GM21717 (cell line): ENCODE measurements at regions not wholly inside any gene's neighbourhood (a gene's known extent, or its start where the extent isn't known, plus 50 kb on each side); places are given as distances from the start of the nearest gene placed in this dataset.

ENCODE experiments used
- ATAC-seq: cut with Tn5 transposase; IDR thresholded peaks from one replicate; pipeline ENCODE4 v1.9.1; 2021; ENCODE audit warnings: mild to moderate bottlenecking, moderate library complexity; ENCODE audit not compliant: unreplicated experiment

DNA sequence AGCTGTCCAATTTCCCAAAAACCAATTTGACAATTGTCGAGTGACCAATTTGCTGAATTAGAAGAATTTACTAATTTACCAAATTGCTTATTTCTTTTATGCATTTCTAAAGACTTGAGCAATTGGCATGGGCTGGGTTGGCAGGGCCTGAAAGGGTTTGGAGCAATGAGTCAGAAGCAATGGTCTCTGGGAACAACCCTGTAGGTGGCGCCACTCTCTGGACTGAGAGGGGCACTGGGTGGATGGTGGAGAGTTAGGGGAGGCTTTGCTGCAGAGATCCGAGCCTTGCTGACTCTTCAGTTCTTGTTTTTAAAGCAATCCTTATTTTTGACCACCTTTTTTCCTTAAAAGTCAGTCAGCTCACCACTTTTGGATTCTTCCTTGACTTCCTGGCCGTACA lies 71.5 kb upstream of the RPS23 start:
- no peak for ATAC-seq

DNA sequence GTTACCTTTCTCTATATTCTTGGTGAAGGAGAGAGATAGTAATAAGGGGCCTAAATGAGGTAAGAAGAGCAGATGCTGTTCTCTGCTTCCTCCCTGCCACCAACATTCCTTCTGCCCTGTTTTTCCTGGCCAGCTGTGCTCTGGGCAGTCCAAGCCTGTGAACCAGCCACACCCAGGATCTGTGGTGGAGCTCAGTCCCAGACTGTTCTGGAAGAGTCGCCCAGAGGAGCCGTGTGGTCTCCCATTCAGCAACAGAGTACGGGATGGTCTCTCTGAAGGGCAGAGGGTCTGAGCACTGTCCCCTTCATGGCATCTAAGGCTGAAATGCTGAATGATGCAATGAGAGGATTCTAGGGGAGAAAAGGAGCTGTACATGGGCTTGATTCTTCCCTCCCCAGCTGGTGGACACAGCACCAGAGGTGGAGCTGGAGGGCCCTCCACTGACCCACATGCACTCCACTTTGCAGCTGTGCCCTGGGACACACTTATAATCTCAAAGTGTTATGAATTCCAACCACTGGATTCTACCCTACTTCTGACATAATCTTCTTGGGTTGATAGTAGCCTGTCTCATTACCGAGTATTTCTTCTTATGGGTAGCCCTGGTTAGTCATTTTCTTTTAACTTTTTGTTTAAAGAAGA lies 70.8 kb upstream of the RPS23 start:
- no peak for ATAC-seq

DNA sequence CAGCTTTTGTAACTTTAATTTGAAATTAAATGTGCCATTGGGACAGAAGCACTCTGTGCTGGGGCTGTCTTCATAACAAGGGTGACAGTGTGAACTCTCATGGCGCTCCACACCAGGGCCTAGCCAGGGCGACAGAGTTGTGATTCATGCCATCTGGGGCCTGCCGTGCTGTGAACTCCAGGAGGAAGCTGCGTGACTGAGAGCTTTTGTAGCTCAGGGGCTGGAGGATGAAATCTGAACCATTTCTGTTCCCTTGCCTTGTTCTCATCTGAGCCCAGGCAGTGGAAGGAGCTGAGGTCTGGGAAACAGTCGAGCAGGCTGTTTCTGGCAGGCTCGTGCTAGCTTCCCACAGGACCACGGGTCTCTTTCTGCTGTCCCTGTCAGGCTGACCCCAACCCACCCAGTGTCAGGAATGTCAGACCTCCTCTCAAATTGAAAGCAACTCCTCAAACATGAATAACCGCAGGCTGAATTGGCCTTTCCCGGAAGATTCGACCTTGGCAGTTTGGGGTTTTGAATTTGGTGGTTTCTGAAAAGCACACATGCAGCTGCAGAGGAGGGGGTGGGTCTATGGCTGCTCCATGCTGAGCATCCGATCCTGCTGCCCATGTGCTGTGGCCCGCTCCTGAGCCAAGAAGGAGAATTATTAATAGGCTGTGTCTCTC lies 69.2 kb upstream of the RPS23 start:
- ATAC-seq: no peak

DNA sequence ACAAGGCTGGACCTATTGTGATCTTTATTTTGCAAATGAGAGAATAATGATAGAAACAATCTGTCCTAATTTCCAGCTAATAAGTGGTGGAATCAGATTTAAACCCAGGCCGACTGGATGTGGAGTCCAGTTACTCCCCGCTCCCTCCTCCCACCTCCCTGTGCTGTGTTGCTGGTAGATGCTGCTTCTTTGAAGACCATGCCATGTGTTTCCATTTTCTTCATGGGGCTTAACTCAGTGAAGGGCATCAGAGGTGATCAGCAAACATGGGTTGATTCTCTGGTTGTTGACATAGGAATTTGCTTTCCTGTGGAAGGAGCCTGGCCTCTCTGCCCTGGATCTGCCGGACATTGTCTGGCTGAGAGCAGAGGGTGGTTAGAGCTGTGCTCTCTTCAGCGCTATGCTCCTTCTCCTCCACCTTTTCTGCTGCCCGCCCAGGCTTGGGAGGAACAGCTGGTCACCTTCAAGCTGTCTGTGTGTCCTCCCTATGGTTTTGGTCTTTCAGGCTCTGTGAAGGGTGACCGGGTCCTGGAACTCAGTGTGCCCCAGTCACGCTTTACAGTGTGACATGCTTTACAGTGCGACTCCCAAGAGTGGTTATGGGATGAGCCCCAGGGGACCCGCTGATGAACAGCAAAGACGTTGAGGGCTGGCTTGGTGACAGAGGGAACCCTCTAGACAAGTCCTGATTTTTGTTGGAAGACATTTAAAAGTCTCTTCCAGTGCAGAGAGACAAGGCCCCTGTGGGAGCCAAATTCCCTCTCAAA lies 68.4 kb upstream of the RPS23 start:
- no peak for ATAC-seq

DNA sequence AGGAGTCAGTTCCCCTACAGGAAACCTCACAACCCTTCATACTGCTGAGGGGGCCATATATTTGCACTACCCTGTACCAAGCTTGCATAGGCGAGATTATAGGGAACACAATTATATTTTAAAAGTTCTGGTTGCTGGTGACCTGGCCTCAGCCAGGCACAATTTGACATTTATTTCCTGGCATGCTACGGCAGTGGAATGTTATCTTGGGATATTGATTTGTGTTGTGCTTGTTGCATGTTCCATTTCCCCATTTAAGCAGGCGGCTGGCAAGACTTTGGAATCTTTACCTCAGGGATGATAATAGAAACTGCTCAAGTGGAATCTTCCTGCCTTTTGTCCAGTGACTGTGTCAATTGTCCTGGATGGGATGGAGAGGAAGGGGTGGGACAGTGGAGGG lies 67.0 kb upstream of the RPS23 start:
- ATAC-seq: no peak

DNA sequence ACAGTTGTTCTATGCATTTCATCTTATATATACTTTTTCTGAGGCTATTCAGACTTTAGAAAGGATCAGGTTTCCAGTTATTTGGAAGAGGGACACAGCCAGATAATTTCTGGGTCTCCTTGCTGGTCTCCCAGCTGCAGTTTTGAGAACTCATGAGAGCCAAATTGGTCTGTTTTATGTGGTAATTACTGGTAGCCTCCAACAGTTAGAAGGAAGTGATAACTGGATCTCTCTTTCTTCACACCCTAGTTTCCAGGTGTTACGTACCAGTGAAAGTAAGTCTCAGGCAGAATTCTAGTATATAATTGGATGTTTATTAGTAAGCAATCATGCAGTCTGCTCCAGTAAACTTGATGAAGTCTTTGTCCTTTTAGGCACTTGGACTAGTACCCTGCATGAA lies 63.2 kb upstream of the RPS23 start:
- ATAC-seq: no peak

DNA sequence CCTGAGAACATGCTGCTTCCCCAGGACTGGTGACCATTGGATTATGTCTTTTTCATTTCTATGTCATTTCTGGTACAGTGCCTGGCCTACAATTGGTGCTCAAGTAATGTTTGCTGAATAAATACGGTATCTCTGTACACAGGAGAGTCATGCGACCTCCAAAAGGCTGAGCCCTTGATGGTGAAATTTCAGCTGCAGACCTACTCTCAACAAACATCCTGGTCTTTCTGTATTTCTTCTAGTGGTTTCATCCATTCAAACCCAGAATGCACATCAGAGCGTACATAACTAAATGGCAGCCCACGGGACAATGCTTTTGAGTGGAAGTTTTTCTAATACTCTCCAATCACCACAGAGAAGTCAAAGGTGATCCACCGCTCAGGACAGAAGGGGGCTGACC lies 62.6 kb upstream of the RPS23 start:
- no peak for ATAC-seq

DNA sequence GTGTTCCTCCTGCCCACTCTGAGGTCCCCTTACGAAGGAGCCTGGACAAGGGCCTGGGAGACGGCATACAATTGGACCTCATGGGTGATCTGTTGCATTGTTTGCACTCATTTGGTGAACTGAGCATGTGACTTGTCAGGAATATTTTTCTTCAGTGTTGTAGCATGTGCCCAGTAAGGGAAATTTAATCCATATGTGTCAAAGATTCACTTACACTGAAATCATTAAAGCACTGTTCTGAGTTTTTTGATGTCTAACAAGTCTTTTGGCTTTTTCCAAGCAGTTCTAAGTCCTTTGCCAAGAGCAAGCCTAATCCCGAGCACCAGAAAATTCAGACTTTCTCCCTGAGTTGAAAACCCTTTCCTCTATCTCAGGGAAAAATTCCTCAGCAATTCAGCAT lies 61.6 kb upstream of the RPS23 start:
- ATAC-seq: no peak

DNA sequence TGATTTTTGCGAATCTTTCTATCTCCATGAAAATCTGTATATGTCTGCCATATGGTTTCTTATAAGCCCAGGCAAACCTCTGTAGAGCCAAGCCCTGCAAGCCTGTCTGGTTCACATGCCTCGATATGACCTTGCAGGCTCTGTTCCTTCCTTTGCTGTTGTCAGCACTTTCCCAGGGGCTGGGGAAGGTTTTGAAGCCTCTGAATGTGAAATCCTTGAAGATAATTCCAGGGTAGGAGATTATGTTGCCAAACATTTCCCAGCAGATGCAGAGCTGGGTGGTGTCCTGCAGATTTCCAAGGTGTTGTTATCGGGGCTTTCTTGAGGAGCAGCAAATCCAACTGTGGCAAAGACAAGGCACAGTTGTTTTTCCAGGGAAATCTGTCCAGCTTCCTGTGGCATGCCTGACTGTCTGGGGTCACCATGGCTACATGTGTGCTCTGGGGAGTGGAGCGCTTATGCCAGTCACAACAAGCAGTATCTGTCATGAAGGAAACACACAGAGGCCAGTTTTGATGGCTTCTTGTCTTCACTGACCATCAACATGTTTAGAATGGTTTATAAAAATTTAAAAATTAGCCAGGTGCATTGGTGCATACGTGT lies 60.7 kb upstream of the RPS23 start:
- no peak for ATAC-seq

DNA sequence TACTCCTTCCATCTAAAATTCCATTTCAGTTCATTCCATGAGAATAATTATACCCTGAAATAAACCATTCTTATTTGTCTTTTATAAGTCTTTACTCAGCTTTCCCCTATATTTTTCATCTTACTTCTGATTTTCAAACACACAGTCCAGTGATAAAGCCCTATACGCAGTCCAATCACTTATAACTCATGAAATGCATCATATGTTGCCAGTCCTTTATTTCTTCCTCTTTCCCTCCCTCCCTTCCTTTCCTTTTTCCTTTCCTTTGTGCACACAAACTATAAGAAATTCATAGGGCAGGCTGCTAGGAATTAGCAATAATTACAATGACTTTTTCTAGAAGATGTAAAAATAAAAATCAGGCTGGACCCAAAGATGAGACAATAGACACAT lies 58.8 kb upstream of the RPS23 start:
- ATAC-seq: no peak

DNA sequence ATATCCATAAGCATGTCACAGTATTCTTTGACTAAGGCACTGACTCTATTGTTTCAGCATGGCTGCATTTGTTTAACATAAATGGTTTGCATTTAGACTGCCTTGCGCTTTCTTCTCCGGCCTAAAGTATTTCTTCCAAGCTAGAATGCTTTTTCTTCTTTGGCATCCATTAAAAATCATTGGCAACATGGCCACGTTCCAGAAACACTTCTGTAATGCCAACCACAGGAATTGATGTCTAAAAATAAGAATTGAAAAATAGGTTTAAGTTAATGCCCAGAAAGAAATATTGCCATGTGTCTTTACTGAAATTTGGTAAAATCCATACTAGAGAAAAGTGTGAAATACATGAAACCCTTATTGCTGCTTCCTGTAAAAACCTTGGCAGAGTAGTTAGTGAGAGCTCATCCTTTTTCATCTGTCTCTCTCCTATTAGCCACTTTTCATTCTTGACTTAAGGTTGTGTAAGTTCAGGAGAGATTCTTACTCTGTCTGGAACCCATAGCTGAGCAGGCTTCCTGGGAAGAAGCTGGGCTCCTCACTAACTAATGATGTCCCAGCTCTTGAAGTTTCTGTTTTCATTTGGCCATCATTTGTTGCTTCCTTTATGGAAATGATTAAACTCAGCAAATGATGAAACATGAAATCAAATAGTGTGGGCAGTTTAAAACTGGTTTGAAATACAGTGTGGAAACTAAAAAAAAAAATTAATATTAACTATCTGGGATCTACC lies 58.2 kb upstream of the RPS23 start:
- ATAC-seq: no peak

DNA sequence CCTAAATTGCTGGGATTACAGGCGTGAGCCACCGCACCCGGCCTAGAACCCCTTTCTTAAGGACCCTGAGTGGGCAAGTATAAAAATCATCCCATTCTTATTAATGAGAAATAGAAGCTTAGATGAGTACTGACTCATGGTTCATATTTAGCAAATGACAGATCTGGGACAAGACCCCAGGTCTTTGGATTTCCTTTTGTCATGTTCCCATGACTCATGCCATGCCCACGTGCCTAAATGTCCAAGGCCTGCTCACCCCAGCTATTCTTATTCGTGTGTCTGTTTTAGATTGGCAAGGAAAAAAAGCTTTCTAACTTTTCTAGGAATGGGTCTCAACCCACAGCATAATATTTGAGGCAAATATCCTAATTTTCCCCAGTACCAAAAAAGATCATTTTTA lies 57.7 kb upstream of the RPS23 start:
- no peak for ATAC-seq

DNA sequence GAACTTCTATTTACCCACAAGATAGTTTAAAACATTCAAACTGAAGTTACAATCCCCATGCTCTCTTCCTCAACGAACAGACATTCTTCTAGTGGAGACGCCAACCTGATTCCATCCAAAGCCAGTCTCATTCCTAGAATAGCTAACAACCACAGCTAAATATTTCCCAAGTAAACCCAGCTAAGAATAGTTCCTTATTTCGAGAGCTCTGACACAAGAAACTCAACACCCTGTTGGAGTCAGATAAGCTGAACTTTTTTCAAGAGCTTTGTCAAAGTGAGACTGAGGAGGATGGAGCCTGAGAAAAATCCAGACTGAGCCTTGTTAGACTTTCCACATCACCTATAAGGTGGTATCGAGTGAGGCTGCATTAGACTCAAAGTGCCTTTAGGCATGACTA lies 56.7 kb upstream of the RPS23 start:
- ATAC-seq: no peak

DNA sequence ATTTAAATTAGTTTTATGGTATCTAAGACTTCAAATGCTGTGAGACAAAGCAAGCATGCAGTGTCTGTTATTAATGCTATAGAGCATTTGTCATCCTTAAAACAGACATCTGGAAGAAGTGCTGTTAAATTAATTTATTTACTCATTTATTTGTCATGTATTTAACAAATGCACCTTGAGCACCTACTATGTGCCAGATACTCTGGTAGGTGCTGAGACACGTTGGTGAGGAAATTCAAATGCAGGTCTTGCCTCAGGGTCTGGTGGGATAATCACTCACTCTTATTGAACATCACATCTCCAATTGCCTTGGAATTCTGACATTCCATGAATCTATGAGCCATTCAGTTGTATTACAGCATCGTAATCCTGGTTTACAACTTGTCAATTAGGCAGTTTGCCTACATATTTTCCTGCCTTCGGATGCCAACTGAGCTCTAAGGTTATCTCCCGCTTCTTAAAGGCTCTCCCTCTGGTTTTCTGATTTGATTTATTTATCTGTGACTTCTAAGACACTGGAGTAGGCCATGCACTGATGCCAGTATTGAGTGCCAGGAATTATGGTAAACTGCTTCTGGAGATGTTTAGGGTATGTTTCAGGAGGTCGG lies 56.0 kb upstream of the RPS23 start:
- no peak for ATAC-seq

DNA sequence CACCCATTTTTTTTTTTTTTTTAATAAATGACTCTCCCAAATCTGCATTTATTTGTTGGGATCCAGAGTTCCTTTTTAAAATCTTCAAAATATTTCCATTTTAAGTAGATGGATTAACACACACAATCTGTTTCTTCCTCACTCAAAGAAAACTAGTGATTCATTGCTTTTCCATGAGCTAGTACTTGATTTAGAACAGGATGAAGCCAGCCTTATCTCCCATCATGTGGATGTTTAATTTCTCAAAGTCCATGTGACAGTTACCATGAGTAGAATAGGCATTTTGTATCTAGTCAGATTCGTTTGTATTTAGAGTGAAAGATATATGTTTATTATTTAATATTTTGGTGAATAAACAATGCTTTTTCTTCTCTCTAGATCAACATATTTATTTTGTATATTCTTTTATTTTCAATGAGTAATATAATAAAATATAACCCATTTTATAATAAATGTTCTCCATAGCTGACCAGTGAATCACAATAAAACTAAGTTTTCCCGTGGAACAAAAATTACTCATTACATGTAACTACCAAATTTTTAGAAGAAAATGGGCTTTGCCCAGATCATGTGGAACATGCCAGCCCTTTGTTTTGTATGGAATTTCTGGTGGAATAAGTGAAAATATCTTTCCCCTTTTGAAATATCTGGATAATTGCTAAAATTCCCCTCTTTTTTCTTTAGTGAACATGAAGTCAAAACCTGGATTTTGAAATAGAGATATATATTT lies 54.9 kb upstream of the RPS23 start:
- ATAC-seq: no peak

DNA sequence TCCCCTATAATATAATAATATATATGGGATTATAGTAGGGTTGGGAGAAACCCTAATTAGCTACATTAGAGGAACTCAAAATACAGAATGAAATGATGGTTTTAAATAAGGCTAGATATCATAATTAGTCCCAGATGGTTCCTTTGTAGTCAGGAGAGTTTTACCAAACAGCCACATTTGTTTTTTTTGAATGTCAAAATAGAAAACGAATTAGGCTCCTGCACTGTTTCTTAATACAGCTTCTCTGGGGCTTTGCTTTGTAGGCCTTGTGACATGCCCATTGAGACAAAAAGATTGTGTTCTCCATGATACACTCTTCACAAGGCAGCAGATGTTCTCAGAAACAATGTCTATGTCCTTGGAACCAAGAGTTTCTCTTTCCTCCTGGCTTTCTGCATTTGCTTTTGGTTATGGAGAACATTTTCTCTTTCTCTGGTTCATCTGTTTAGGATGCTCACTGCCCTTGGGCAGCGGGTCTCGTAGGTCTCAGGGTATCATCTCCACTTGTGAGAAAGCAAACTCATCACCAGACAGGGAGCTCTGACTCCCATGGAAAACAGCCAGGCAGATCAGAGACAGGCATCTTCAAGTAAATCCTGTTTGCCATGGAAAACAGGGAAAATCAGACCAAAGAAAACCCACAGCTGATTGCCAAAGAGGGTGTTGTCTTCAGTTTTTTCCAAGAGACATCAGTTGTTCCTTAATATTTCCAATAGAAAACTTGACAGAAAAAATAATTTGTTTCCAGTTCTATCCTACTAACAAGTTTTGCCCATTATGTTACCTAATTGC lies 54.1 kb upstream of the RPS23 start:
- ATAC-seq: no peak

DNA sequence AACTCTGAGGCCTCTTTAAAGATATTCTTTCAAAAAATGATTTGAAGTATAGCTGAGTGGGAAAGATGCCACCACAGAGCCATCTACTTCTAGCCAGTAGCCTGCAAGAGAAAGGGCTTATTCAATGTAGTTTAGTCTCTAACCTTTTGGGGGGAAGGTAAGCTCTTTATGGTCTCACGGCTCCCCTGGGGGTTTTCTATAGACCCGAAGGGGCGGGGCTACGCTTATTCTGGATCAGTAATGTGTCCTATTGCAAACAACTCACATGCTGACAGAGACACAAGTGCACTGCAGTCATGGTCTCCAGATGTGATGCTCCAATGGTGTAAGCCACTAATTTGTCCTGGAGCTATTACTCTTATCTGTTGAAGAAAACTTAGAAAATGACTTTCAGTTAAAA lies 53.4 kb upstream of the RPS23 start:
- ATAC-seq: no peak

DNA sequence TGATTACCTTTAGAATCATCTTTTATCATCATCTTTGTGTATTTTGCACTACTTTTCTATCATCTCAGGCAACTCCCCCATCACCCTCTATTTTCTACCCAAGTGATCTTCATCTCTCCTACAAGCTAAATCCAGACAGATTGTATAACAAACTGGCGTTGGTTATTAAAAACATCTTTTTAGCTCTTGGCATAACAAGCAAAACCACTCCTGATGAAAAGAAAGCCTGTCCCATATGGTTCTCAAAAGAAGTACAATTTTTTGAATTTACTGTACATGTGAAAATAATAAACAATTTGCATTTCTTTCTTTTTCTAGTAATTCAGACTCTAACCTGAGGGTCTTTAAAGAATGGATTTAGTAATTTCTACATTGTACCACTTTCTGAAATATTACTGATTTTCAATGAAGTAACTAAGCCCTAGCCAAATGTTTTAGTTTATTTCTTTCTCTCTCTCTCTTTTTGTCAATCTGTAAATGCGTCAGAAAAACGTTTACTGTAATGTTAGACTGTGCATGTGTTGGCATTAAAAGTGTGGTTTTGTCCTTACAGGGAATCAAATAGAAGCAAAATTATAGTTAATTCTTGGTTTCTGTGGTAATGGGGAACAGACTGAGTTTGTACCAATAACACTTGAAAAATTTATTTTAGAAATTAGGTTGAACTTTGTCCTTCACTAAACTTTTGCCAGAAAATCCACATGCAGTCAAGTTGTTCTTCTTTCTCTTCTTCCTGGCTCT lies 52.5 kb upstream of the RPS23 start:
- ATAC-seq: no peak

DNA sequence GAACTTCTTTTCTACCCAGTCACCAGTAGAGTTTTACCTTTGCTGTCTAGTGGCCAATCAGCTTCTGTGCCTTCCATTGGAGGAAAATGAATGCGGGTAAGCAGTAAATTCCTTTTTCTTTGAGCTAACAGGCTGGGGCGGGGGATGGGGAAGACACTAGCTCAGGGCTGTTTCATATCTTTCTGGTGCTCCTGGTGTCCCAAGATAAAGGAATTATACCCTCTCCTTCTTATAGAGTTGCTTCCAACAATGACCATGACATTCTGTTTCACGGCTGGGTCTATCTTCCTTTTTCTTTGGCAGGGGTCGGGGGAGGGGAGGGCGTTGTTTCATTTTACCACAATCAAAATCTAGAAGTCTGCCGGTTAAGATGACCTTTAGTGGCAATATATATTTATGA lies 51.2 kb upstream of the RPS23 start:
- no peak for ATAC-seq
